ENCODE measurements at regions not wholly inside any gene's neighbourhood (a gene's known extent, or its start where the extent isn't known, plus 50 kb on each side); places are given as distances from the start of the nearest gene placed in this dataset.

DNA sequence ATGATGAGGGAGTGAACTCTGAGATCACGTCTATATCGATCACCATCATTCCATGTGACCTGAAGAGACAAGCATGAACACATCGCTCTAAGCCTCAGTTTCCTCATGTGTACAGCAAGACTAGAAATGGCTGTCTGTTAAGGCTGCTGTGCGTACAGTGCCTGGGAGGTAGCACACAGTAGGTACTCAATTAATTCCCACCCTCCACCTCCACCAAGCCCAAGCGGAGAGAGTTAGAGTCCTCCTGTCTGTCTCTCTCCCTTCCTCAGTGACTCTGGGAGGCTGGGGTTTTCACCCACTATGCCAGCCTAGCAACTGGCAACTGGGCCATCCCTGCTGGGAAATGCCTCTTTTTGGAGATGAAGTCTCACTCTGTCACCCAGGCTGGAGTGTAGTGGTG lies 318.3 kb upstream of the CCL2 start:
- Histone ChIP-seq H4K20me1 (ENCODE audit: insufficient read depth, low read length) (no peaks in the 10 kb centered on the region), H3K36me3 (replicated peaks in 1 of 2; ENCODE audit: control insufficient read depth in 1 of 2, insufficient read depth in 2 of 2, low read length in 2 of 2) (no peaks in the 10 kb centered on the region), H3K79me2 (ENCODE audit: insufficient read depth, low read length) (no peaks in the 10 kb centered on the region), H3K9ac (ENCODE audit: insufficient read depth, low read length, poor library complexity, severe bottlenecking) (no peak overlapping the region), H3K4me3 (replicated peaks in 1 of 3; ENCODE audit: low read depth in 2 of 3, low read length in 3 of 3) (no peak overlapping the region), H2AFZ (ENCODE audit: insufficient read depth, low read depth, low read length, poor library complexity, severe bottlenecking) (no peak overlapping the region), H3K27me3 (ENCODE audit: control insufficient read depth in 2 of 2, insufficient read depth in 2 of 2, low read length in 2 of 2) (no peaks in the 10 kb centered on the region), H3K4me1 (ENCODE audit: control insufficient read depth in 1 of 2, insufficient read depth in 2 of 2, low read length in 2 of 2) (no peaks in the 10 kb centered on the region), H3K27ac (ENCODE audit: low read depth in 1 of 2, low read length in 2 of 2) (no peak overlapping the region), H3K9me3 (replicated peaks in 1 of 2; ENCODE audit: control insufficient read depth in 1 of 2, insufficient read depth in 1 of 2, low read length in 2 of 2) (no peaks in the 10 kb centered on the region), H3K4me2 (replicated peaks; ENCODE audit: extremely low read depth, low read length, poor library complexity, severe bottlenecking) (no peak overlapping the region)
- no peak for DNase-seq
- H3K9me3 Mint-ChIP-seq = peaks cover 0 to 3% (median 0%) of the 10 kb centered on the region in 7 donors
- peaks cover 0 to 3% (median 2%) of the 10 kb centered on the region in 3 donors for H3K27me3 Mint-ChIP-seq (ENCODE audit: low read depth in 3 of 3)
- no peaks in the 10 kb centered on the region for H3K4me1 Mint-ChIP-seq
- no peak overlapping the region for H3K4me3 Mint-ChIP-seq
- WGBS (ENCODE audit: insufficient coverage) = 100% methylated on average over 2 of the region's 5 CpGs
- TF ChIP-seq, protein P1, sequence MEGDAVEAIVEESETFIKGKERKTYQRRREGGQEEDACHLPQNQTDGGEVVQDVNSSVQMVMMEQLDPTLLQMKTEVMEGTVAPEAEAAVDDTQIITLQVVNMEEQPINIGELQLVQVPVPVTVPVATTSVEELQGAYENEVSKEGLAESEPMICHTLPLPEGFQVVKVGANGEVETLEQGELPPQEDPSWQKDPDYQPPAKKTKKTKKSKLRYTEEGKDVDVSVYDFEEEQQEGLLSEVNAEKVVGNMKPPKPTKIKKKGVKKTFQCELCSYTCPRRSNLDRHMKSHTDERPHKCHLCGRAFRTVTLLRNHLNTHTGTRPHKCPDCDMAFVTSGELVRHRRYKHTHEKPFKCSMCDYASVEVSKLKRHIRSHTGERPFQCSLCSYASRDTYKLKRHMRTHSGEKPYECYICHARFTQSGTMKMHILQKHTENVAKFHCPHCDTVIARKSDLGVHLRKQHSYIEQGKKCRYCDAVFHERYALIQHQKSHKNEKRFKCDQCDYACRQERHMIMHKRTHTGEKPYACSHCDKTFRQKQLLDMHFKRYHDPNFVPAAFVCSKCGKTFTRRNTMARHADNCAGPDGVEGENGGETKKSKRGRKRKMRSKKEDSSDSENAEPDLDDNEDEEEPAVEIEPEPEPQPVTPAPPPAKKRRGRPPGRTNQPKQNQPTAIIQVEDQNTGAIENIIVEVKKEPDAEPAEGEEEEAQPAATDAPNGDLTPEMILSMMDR (IDR thresholded peaks at IDR 0.05) = no peak
- no peaks in the 10 kb centered on the region for H3K36me3 Mint-ChIP-seq
- intact Hi-C loops (cut with micrococcal nuclease) = no loop called here
- no peak overlapping the region for H3K27ac Mint-ChIP-seq

DNA sequence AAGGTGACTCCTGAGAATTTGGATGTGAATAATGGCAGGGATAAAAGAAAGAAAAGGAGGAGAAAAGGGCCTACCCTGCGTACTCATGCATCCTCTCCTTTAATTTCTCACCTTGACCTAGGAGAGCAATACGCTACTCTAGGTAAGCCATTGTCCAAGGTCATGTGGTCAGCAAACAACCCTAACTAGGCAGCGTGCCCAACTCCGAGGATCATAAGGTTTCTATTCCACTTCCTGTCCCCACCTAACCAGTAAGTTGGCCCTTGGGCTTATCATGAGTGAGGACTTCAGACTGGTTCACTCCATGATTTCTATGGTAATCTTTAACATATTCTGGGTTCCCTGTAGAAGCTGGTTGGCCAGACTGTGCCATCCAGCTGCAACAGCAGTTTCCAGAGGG lies 315.1 kb upstream of the CCL2 start:
- H3K27ac Mint-ChIP-seq = no peak overlapping the region
- H3K4me3 ChIP-seq (replicated peaks in 1 of 3; ENCODE audit: low read depth in 2 of 3, low read length in 3 of 3) = no peak overlapping the region
- no peaks in the 10 kb centered on the region for H3K36me3 Mint-ChIP-seq
- DNase-seq = no peak
- no peak overlapping the region for H2AFZ ChIP-seq (ENCODE audit: insufficient read depth, low read depth, low read length, poor library complexity, severe bottlenecking)
- no peaks in the 10 kb centered on the region for H3K9me3 Mint-ChIP-seq
- WGBS (ENCODE audit: insufficient coverage) = 100% methylated on average over 1 of the region's 4 CpGs
- no peaks in the 10 kb centered on the region for H3K27me3 ChIP-seq (ENCODE audit: control insufficient read depth in 2 of 2, insufficient read depth in 2 of 2, low read length in 2 of 2)
- TF ChIP-seq, protein P1 (IDR thresholded peaks at IDR 0.05) = no peak
- no peaks in the 10 kb centered on the region for H3K4me1 Mint-ChIP-seq
- H3K36me3 ChIP-seq (replicated peaks in 1 of 2; ENCODE audit: control insufficient read depth in 1 of 2, insufficient read depth in 2 of 2, low read length in 2 of 2) = no peaks in the 10 kb centered on the region
- H3K9me3 ChIP-seq (replicated peaks in 1 of 2; ENCODE audit: control insufficient read depth in 1 of 2, insufficient read depth in 1 of 2, low read length in 2 of 2) = no peaks in the 10 kb centered on the region
- H3K27ac ChIP-seq (ENCODE audit: low read depth in 1 of 2, low read length in 2 of 2) = no peak overlapping the region
- H4K20me1 ChIP-seq (ENCODE audit: insufficient read depth, low read length) = no peaks in the 10 kb centered on the region
- no peak overlapping the region for H3K4me2 ChIP-seq (replicated peaks; ENCODE audit: extremely low read depth, low read length, poor library complexity, severe bottlenecking)
- no peaks in the 10 kb centered on the region for H3K79me2 ChIP-seq (ENCODE audit: insufficient read depth, low read length)
- H3K9ac ChIP-seq (ENCODE audit: insufficient read depth, low read length, poor library complexity, severe bottlenecking) = no peak overlapping the region
- no peak overlapping the region for H3K4me3 Mint-ChIP-seq
- peaks cover under 1 to 5% (median 3%) of the 10 kb centered on the region in 3 donors for H3K27me3 Mint-ChIP-seq (ENCODE audit: low read depth in 3 of 3)
- no peaks in the 10 kb centered on the region for H3K4me1 ChIP-seq (ENCODE audit: control insufficient read depth in 1 of 2, insufficient read depth in 2 of 2, low read length in 2 of 2)
- intact Hi-C loops (cut with micrococcal nuclease) = no loop called here

All from CD14-positive monocyte (primary cell).